ENCODE measurements at regions not wholly inside any gene's neighbourhood (a gene's known extent, or its start where the extent isn't known, plus 50 kb on each side); places are given as distances from the start of the nearest gene placed in this dataset.

GRCh38 chr7:41886901-41887311 is 184.0 kb upstream of the INHBA start:
- no peaks in the 10 kb centered on the region for H3K9me3 ChIP-seq (ENCODE audit: control insufficient read depth in 1 of 2, insufficient read depth in 1 of 2, low read depth in 1 of 2, low read length in 2 of 2)
- no peaks in the 10 kb centered on the region for H3K27me3 ChIP-seq (ENCODE audit: insufficient read depth, low read length)
- RAD21 ChIA-PET (ENCODE audit: low non-redundant PET in 1 of 2, low total read pairs in 2 of 2, uncharacterized antibody in 2 of 2, unreplicated experiment in 2 of 2) = no interaction called here
- no peaks in the 10 kb centered on the region for H3K79me2 ChIP-seq (ENCODE audit: insufficient read depth, low read length)
- ATAC-seq (peak; percentile 44; the same call in 1 of the 2 replicates), DNase-seq (ENCODE audit: low read depth, low spot score) (no peak)
- H4K20me1 ChIP-seq (ENCODE audit: insufficient read depth) = no peaks in the 10 kb centered on the region
- BruUV-seq (replicated peaks) = no TSS peak
- no peaks in the 10 kb centered on the region for H3K9me2 ChIP-seq (ENCODE audit: insufficient read depth)
- H3K27ac ChIP-seq (ENCODE audit: low read depth, low read length) = no peak overlapping the region
- no peak overlapping the region for H3K4me2 ChIP-seq (ENCODE audit: low read length)
- no peak overlapping the region for H3K4me3 ChIP-seq (replicated peaks in 1 of 2; ENCODE audit: low read depth in 1 of 2, low read length in 2 of 2)
- H3K4me1 ChIP-seq (ENCODE audit: control insufficient read depth in 1 of 2, insufficient read depth in 2 of 2, low read length in 2 of 2) = no peaks in the 10 kb centered on the region
- TF ChIP-seq MAX (IDR thresholded peaks at IDR 0.05) = no peak
- TF ChIP-seq REST (IDR thresholded peaks at IDR 0.05; ENCODE audit: low read depth) = no peak
- TF ChIP-seq POLR2A (IDR thresholded peaks at IDR 0.05; ENCODE audit: borderline replicate concordance, extremely low read depth, insufficient read depth, insufficient read length) = no peak
- no peak for TF ChIP-seq POLR2AphosphoS5 (IDR thresholded peaks at IDR 0.05; ENCODE audit: low read depth, low read length)
- no peak for TF ChIP-seq CTCF (IDR thresholded peaks at IDR 0.05 in 2 of 3, conservative IDR thresholded peaks at IDR 0.05 in 1 of 3; ENCODE audit: borderline replicate concordance in 1 of 3, insufficient read depth in 1 of 3, low read depth in 2 of 3, low read length in 2 of 3)
- no peak for TF ChIP-seq EZH2phosphoT487 (IDR thresholded peaks at IDR 0.05; ENCODE audit: borderline replicate concordance)
- TF ChIP-seq JUND (IDR thresholded peaks at IDR 0.05) = no peak
- TF ChIP-seq ZBTB33 (IDR thresholded peaks at IDR 0.05; ENCODE audit: extremely low read depth, insufficient replicate concordance, low read length) = no peak
- H2AFZ ChIP-seq (ENCODE audit: low read depth, low read length, poor library complexity, severe bottlenecking) = no peak overlapping the region
- CTCF ChIA-PET = no interaction called here
- H3K9ac ChIP-seq (ENCODE audit: low read length) = no peak overlapping the region
- intact Hi-C loops (cut with micrococcal nuclease) = no loop called here
- no peaks in the 10 kb centered on the region for H3K36me3 ChIP-seq (ENCODE audit: control insufficient read depth in 1 of 2, insufficient read depth in 2 of 2, low read length in 2 of 2)
- POLR2A ChIA-PET = no interaction called here
